GM23338 (cell line): ENCODE measurements at regions not wholly inside any gene's neighbourhood (a gene's known extent, or its start where the extent isn't known, plus 50 kb on each side); places are given as distances from the start of the nearest gene placed in this dataset.

ENCODE experiments used
- ATAC-seq: fragments of 200-7000 bp; cut with Tn5 transposase; 3 replicates; pipeline ENCODE4 v1.9.1; 2020
- DNase-seq: peaks from one replicate; pipeline ENCODE4 v3.0.0-alpha.2; 2015; ENCODE audit warnings: low spot score
- H2AFZ ChIP-seq: fragments of 200-600 bp; sonication (generic); 2 replicates; pipeline ENCODE4 v1.8.0; 2016; ENCODE audit warnings: antibody characterized with exemption, mild to moderate bottlenecking, moderate library complexity
- H3F3A ChIP-seq: fragments of 200-600 bp; sonication (generic); replicated peaks from 2 replicates; pipeline ENCODE4 v1.8.0; 2017; ENCODE audit warnings: antibody characterized with exemption, mixed run types, low read depth
- H3K27ac ChIP-seq: fragments of 200-600 bp; sonication (generic); 2 replicates; pipeline ENCODE4 v1.6.1; 2016; ENCODE audit warnings: low read depth
- H3K27me3 ChIP-seq: fragments of 200-600 bp; sonication (generic); 2 replicates; pipeline ENCODE4 v1.8.0; 2016; ENCODE audit warnings: mild to moderate bottlenecking, mixed run types, moderate library complexity; ENCODE audit not compliant: insufficient read depth
- H3K36me3 ChIP-seq: fragments of 200-600 bp; sonication (generic); 2 replicates; pipeline ENCODE4 v1.8.0; 2016; ENCODE audit warnings: mild to moderate bottlenecking; ENCODE audit not compliant: insufficient read depth
- H3K4me1 ChIP-seq: fragments of 200-600 bp; sonication (generic); 2 replicates; pipeline ENCODE4 v1.8.0; 2016; ENCODE audit warnings: mild to moderate bottlenecking, moderate library complexity; ENCODE audit not compliant: insufficient read depth
- H3K4me2 ChIP-seq: fragments of 200-600 bp; sonication (generic); 2 replicates; pipeline ENCODE4 v1.7.1; 2017; ENCODE audit warnings: mixed run types
- H3K4me3 ChIP-seq: fragments of 200-600 bp; sonication (generic); 2 replicates; pipeline ENCODE4 v1.6.1; 2016; ENCODE audit warnings: mixed run types
- H3K79me2 ChIP-seq: fragments of 200-600 bp; sonication (generic); replicated peaks from 2 replicates; pipeline ENCODE4 v1.8.0; 2017; ENCODE audit warnings: mild to moderate bottlenecking; ENCODE audit not compliant: insufficient read depth
- H3K9me2 ChIP-seq: fragments of 200-600 bp; sonication (generic); 2 replicates; pipeline ENCODE4 v1.8.0; 2017; ENCODE audit not compliant: insufficient read depth
- H4K20me1 ChIP-seq: fragments of 200-600 bp; sonication (generic); replicated peaks from 2 replicates; pipeline ENCODE4 v1.8.0; 2017; ENCODE audit warnings: mild to moderate bottlenecking; ENCODE audit not compliant: insufficient read depth
- H3K27ac Mint-ChIP-seq: 2 replicates; pipeline ENCODE4 v1.8.0; 2020; ENCODE audit warnings: inconsistent platforms, mild to moderate bottlenecking, moderate library complexity, mixed read lengths
- H3K27me3 Mint-ChIP-seq: 3 replicates; pipeline ENCODE4 v1.8.0; 2022; ENCODE audit warnings: low read depth, mild to moderate bottlenecking, moderate library complexity, mixed read lengths, inconsistent platforms; ENCODE audit not compliant: insufficient read depth, poor library complexity
- H3K36me3 Mint-ChIP-seq: 3 replicates; pipeline ENCODE4 v1.8.0; 2021; ENCODE audit warnings: low read depth, mild to moderate bottlenecking, inconsistent platforms, moderate library complexity, mixed read lengths
- H3K4me1 Mint-ChIP-seq: 3 replicates; pipeline ENCODE4 v1.8.0; 2020; ENCODE audit warnings: mild to moderate bottlenecking, inconsistent platforms, mixed read lengths
- H3K4me3 Mint-ChIP-seq: 3 replicates; pipeline ENCODE4 v1.8.0; 2021; ENCODE audit warnings: moderate library complexity, mild to moderate bottlenecking, inconsistent platforms, mixed read lengths
- H3K9me3 Mint-ChIP-seq: 3 replicates; pipeline ENCODE4 v1.8.0; 2020; ENCODE audit warnings: moderate library complexity, mild to moderate bottlenecking, inconsistent platforms, mixed read lengths
- CREB1 ChIP-seq: fragments of 250-450 bp; sonication (Bioruptor Pico); IDR thresholded peaks from 2 replicates; pipeline ENCODE4 v1.5.0; 2020; ENCODE audit warnings: low read depth, mild to moderate bottlenecking, moderate library complexity
- CTCF ChIP-seq, 2 experiments: fragments of 200-600 bp in 1 of 2; sonication (generic) in 1 of 2; conservative IDR thresholded peaks; 2 replicates each; pipeline versions ENCODE4 v1.5.1 to v1.6.1; 2016 to 2017; ENCODE audit warnings: antibody characterized with exemption in 2 of 2, low read depth in 2 of 2, mild to moderate bottlenecking in 2 of 2, moderate library complexity in 1 of 2
- ETS1 ChIP-seq: IDR thresholded peaks from 2 replicates; pipeline ENCODE4 v1.6.1; 2016; ENCODE audit warnings: antibody characterized with exemption
- EZH2 ChIP-seq: fragments of 200-600 bp; sonication (generic); IDR thresholded peaks from one replicate; pipeline ENCODE4 v1.8.0; 2017; ENCODE audit warnings: antibody characterized with exemption, mild to moderate bottlenecking, low read depth; ENCODE audit not compliant: unreplicated experiment
- EZH2phosphoT487 ChIP-seq: fragments of 200-600 bp; sonication (generic); IDR thresholded peaks from one replicate; pipeline ENCODE4 v1.8.1; 2018; ENCODE audit warnings: antibody characterized with exemption; ENCODE audit not compliant: unreplicated experiment
- NANOG ChIP-seq: IDR thresholded peaks from 2 replicates; pipeline ENCODE4 v1.6.1; 2016; ENCODE audit warnings: antibody characterized with exemption, borderline replicate concordance
- POLR2AphosphoS5 ChIP-seq: IDR thresholded peaks from 2 replicates; pipeline ENCODE4 v1.6.1; 2016; ENCODE audit warnings: antibody characterized with exemption, low read depth
- REST ChIP-seq: IDR thresholded peaks from one replicate; pipeline ENCODE4 v1.6.1; 2018; ENCODE audit warnings: antibody characterized with exemption; ENCODE audit not compliant: unreplicated experiment
- STAT1 ChIP-seq: IDR thresholded peaks from one replicate; pipeline ENCODE4 v1.6.1; 2016; ENCODE audit warnings: antibody characterized with exemption; ENCODE audit not compliant: unreplicated experiment
- ZNF331 ChIP-seq: fragments of 250-450 bp; sonication (Bioruptor Pico); IDR thresholded peaks from 2 replicates; pipeline ENCODE4 v1.5.0; 2020; ENCODE audit warnings: low read depth, mild to moderate bottlenecking, moderate library complexity

GRCh38 chr18:21933931-21934765, 193.6 kb downstream of the MIB1 start:
- no peak for TF ChIP-seq POLR2AphosphoS5
- TF ChIP-seq CREB1 (CRISPR knock-in tag) = peak; percentile 19; the same call in 1 of the 2 replicates
- TF ChIP-seq CTCF (conservative IDR thresholded peaks at IDR 0.05; ENCODE audit: low read depth in 2 of 2) = peak; percentile 25 to 34
- no peaks in the 10 kb centered on the region for H3K36me3 ChIP-seq
- Mint-ChIP-seq H3K27ac (no peak overlapping the region), H3K36me3 (no peaks in the 10 kb centered on the region), H3K4me1 (peaks cover 14% of the 10 kb centered on the region), H3K27me3 (peaks cover 51% of the 10 kb centered on the region), H3K4me3 (no peak overlapping the region; the same call in 2 of the 3 replicates), H3K9me3 (no peaks in the 10 kb centered on the region; the same call in 2 of the 3 replicates)
- peak overlapping the region; percentile 7 for H3K4me2 ChIP-seq
- peak; percentile 97 for ATAC-seq
- no peaks in the 10 kb centered on the region for H3F3A ChIP-seq
- H3K4me3 ChIP-seq = no peak overlapping the region
- H4K20me1 ChIP-seq = 0 out of 2 replicates have a peak, but pooled peaks cover 3% of the 10 kb centered on the region
- no peak overlapping the region for H2AFZ ChIP-seq
- H3K79me2 ChIP-seq = no peaks in the 10 kb centered on the region
- no peak overlapping the region for H3K27ac ChIP-seq
- peak; percentile 76 for DNase-seq
- H3K9me2 ChIP-seq = peaks cover 7% of the 10 kb centered on the region
- peaks cover 17% of the 10 kb centered on the region; the same call in 1 of the 2 replicates for H3K4me1 ChIP-seq
- H3K27me3 ChIP-seq = peaks cover 59% of the 10 kb centered on the region

GRCh38 chr18:21934766-21935015, 194.1 kb downstream of the MIB1 start:
- Histone ChIP-seq H3K4me2 (peak overlapping the region; percentile 7), H2AFZ (no peak overlapping the region), H3K79me2 (no peaks in the 10 kb centered on the region), H3K4me1 (peaks cover 17% of the 10 kb centered on the region; the same call in 1 of the 2 replicates), H3K36me3 (no peaks in the 10 kb centered on the region), H3K27ac (no peak overlapping the region), H3K4me3 (no peak overlapping the region), H4K20me1 (0 out of 2 replicates have a peak, but pooled peaks cover 3% of the 10 kb centered on the region), H3K9me2 (peaks cover 7% of the 10 kb centered on the region), H3K27me3 (peaks cover 59% of the 10 kb centered on the region), H3F3A (no peaks in the 10 kb centered on the region)
- Mint-ChIP-seq H3K4me3 (no peak overlapping the region; the same call in 2 of the 3 replicates), H3K27me3 (peaks cover 51% of the 10 kb centered on the region), H3K4me1 (peaks cover 14% of the 10 kb centered on the region), H3K9me3 (no peaks in the 10 kb centered on the region; the same call in 2 of the 3 replicates), H3K27ac (no peak overlapping the region), H3K36me3 (no peaks in the 10 kb centered on the region)
- ATAC-seq (no peak; the same call in 2 of the 3 replicates), DNase-seq (no peak)
- TF ChIP-seq ZNF331 (no peak), ETS1 (no peak), EZH2phosphoT487 (no peak), EZH2 (no peak), CTCF (conservative IDR thresholded peaks at IDR 0.05; ENCODE audit: low read depth in 2 of 2) (no peak), REST (no peak), NANOG (no peak), CREB1 (CRISPR knock-in tag) (no peak), STAT1 (no peak)
